ENCODE measurements at regions not wholly inside any gene's neighbourhood (a gene's known extent, or its start where the extent isn't known, plus 50 kb on each side); places are given as distances from the start of the nearest gene placed in this dataset.
A peak's percentile ranks its signal among the peaks of the same experiment; 100 is the strongest.

DNA sequence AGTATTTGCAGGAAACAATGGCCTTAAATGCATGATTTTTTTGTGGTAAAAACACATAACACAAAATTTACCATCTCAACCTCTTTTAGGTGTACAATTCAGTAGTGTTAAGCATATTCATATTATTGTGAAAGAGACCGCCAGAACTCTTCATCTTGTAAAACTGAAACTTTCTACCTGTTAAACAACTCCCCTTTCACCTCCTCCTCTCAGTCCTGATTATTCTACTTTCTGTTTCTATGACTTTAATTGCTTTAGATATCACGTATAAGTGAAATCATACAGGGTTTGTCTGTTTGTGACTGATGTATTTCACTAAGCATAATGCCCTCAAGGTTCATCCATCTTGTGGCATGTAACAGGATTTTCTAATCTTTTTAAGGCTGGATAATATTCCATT lies 353.4 kb downstream of the ADAMTS20 start:
- no TSS peak for BruUV-seq (replicated peaks)
- intact Hi-C loops (cut with micrococcal nuclease), result no loop called here
- FAIRE-seq, result no peak

DNA sequence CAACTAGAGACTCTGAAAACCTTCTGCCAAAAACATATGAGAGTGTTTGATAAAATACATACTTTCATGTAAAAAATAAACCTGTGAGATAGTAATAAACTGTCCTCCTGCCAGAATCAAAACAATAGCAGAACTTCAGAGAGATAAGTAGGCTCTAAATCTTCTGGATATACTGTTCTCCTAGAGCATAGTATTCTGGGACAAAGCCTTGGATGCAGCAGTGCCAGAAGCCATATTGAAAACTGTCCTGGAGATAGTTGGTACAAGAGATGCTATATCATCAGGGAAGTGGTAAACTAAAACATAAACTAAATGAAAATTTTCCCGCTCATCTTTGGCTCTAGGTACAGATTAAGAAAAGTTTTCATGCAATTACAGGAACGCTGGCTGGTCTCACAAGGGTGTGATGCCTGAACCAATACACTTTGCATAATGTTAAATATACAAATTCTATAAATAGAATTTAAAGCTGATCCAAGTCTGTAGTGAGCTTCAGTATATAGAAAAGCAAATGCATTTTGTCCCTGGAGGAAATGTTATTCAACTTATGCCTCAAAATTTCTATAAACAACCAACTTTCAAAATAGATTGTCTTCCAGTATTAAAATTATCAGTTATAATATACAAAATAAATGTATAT lies 355.6 kb downstream of the ADAMTS20 start:
- no peaks in the 10 kb centered on the region for H3K27me3 ChIP-seq (ENCODE audit: control insufficient read depth in 2 of 2, insufficient read depth in 2 of 2, low read length in 2 of 2)
- no peak overlapping the region for H3K9ac ChIP-seq (replicated peaks; ENCODE audit: extremely low read depth, insufficient read depth, low read length)
- CTCF ChIA-PET, result no interaction called here
- no peaks in the 10 kb centered on the region for H3K4me1 ChIP-seq (ENCODE audit: control insufficient read depth, extremely low read depth, insufficient read depth, low read length)
- no peak overlapping the region for H3K4me3 ChIP-seq (replicated peaks in 1 of 3; ENCODE audit: insufficient read depth in 1 of 3, low read depth in 1 of 3, low read length in 3 of 3)
- BruUV-seq (replicated peaks), result no TSS peak
- H4K20me1 ChIP-seq (replicated peaks; ENCODE audit: control insufficient read depth, extremely low read depth, insufficient read depth, low read length), result no peaks in the 10 kb centered on the region
- H2AFZ ChIP-seq (ENCODE audit: low read depth, low read length), result peak overlapping the region; percentile 17
- dilution Hi-C loops (cut with MboI; ENCODE audit: extremely low pct_ligation_motif_present, low sequenced_read_pairs) (no loop called here), intact Hi-C loops (cut with micrococcal nuclease) (no loop called here)
- no peaks in the 10 kb centered on the region for H3K79me2 ChIP-seq (ENCODE audit: control insufficient read depth, insufficient read depth, low read length)
- POLR2A ChIA-PET, result no interaction called here
- H3K9me3 ChIP-seq (replicated peaks; ENCODE audit: control insufficient read depth, insufficient read depth, low read length), result no peaks in the 10 kb centered on the region
- no peaks in the 10 kb centered on the region for H3K9me1 ChIP-seq (replicated peaks; ENCODE audit: control insufficient read depth, extremely low read depth, insufficient read depth, low read length)
- H3K36me3 ChIP-seq (ENCODE audit: control insufficient read depth in 2 of 2, extremely low read depth in 1 of 2, insufficient read depth in 2 of 2, low read length in 2 of 2), result no peaks in the 10 kb centered on the region
- H3K4me2 ChIP-seq (ENCODE audit: insufficient read depth, low read length), result no peak overlapping the region
- no peak for FAIRE-seq
- no peak overlapping the region for H3K27ac ChIP-seq (ENCODE audit: insufficient read depth, low read depth, low read length)
- DNase-seq (ENCODE audit: low read depth, low spot score), result no peak
- no peak for TF ChIP-seq EZH2 (IDR thresholded peaks at IDR 0.05; ENCODE audit: borderline replicate concordance, low read depth, low read length, severe bottlenecking)
- TF ChIP-seq MYC (IDR thresholded peaks at IDR 0.05; ENCODE audit: low read depth, low read length), result no peak
- TF ChIP-seq JUN (IDR thresholded peaks at IDR 0.05; ENCODE audit: borderline replicate concordance, insufficient read depth, insufficient read length, low read depth), result no peak
- TF ChIP-seq POLR2A (IDR thresholded peaks at IDR 0.05; ENCODE audit: low read depth, low read length), result no peak
- TF ChIP-seq, protein P1, sequence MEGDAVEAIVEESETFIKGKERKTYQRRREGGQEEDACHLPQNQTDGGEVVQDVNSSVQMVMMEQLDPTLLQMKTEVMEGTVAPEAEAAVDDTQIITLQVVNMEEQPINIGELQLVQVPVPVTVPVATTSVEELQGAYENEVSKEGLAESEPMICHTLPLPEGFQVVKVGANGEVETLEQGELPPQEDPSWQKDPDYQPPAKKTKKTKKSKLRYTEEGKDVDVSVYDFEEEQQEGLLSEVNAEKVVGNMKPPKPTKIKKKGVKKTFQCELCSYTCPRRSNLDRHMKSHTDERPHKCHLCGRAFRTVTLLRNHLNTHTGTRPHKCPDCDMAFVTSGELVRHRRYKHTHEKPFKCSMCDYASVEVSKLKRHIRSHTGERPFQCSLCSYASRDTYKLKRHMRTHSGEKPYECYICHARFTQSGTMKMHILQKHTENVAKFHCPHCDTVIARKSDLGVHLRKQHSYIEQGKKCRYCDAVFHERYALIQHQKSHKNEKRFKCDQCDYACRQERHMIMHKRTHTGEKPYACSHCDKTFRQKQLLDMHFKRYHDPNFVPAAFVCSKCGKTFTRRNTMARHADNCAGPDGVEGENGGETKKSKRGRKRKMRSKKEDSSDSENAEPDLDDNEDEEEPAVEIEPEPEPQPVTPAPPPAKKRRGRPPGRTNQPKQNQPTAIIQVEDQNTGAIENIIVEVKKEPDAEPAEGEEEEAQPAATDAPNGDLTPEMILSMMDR (IDR thresholded peaks at IDR 0.05; ENCODE audit: extremely low read depth in 1 of 2, insufficient read depth in 1 of 2, low read depth in 1 of 2, low read length in 2 of 2), result no peak
- TF ChIP-seq FOS (IDR thresholded peaks at IDR 0.05; ENCODE audit: borderline replicate concordance, insufficient read depth, low read length), result no peak
- no peak for TF ChIP-seq GATA2 (IDR thresholded peaks at IDR 0.05; ENCODE audit: insufficient read depth, insufficient read length, low read depth, low read length)
- TF ChIP-seq, protein P2, sequence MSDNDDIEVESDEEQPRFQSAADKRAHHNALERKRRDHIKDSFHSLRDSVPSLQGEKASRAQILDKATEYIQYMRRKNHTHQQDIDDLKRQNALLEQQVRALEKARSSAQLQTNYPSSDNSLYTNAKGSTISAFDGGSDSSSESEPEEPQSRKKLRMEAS (IDR thresholded peaks at IDR 0.05; ENCODE audit: insufficient read depth, insufficient read length), result no peak
- TF ChIP-seq POLR2AphosphoS5 (IDR thresholded peaks at IDR 0.05; ENCODE audit: insufficient read depth, low read depth, low read length), result no peak

More for the DNA sequence above, 353.4 kb downstream of the ADAMTS20 start:
- no peak for TF ChIP-seq GATA2 (IDR thresholded peaks at IDR 0.05; ENCODE audit: insufficient read depth, insufficient read length, low read depth, low read length)
- TF ChIP-seq, protein P2 (IDR thresholded peaks at IDR 0.05; ENCODE audit: insufficient read depth, insufficient read length), result no peak
- CTCF ChIA-PET, result no interaction called here
- H3K27me3 ChIP-seq (ENCODE audit: control insufficient read depth in 2 of 2, insufficient read depth in 2 of 2, low read length in 2 of 2), result no peaks in the 10 kb centered on the region
- POLR2A ChIA-PET, result no interaction called here
- no peaks in the 10 kb centered on the region for H3K9me1 ChIP-seq (replicated peaks; ENCODE audit: control insufficient read depth, extremely low read depth, insufficient read depth, low read length)
- no peaks in the 10 kb centered on the region for H3K79me2 ChIP-seq (ENCODE audit: control insufficient read depth, insufficient read depth, low read length)
- no peak overlapping the region for H3K4me3 ChIP-seq (replicated peaks in 1 of 3; ENCODE audit: insufficient read depth in 1 of 3, low read depth in 1 of 3, low read length in 3 of 3)
- H3K27ac ChIP-seq (ENCODE audit: insufficient read depth, low read depth, low read length), result no peak overlapping the region
- no peak overlapping the region for H2AFZ ChIP-seq (ENCODE audit: low read depth, low read length)
- H4K20me1 ChIP-seq (replicated peaks; ENCODE audit: control insufficient read depth, extremely low read depth, insufficient read depth, low read length), result no peaks in the 10 kb centered on the region
- no peak overlapping the region for H3K9ac ChIP-seq (replicated peaks; ENCODE audit: extremely low read depth, insufficient read depth, low read length)
- no peak for DNase-seq (ENCODE audit: low read depth, low spot score)
- no peaks in the 10 kb centered on the region for H3K4me1 ChIP-seq (ENCODE audit: control insufficient read depth, extremely low read depth, insufficient read depth, low read length)
- dilution Hi-C loops (cut with MboI; ENCODE audit: extremely low pct_ligation_motif_present, low sequenced_read_pairs), result no loop called here
- no peaks in the 10 kb centered on the region for H3K36me3 ChIP-seq (ENCODE audit: control insufficient read depth in 2 of 2, extremely low read depth in 1 of 2, insufficient read depth in 2 of 2, low read length in 2 of 2)
- H3K9me3 ChIP-seq (replicated peaks; ENCODE audit: control insufficient read depth, insufficient read depth, low read length), result no peaks in the 10 kb centered on the region
- H3K4me2 ChIP-seq (ENCODE audit: insufficient read depth, low read length), result no peak overlapping the region

All from endothelial cell of umbilical vein (primary cell).